Fibroblast of lung (primary cell): ENCODE measurements at regions not wholly inside any gene's neighbourhood (a gene's known extent, or its start where the extent isn't known, plus 50 kb on each side); places are given as distances from the start of the nearest gene placed in this dataset.

ENCODE experiments used
- DNase-seq, 2 donors: peaks; one replicate each; pipeline versions ENCODE4 v3.0.0 to v3.0.0-alpha.2; 2010; ENCODE audit warnings: low read depth in 2 of 2
- H2AFZ ChIP-seq: 2 replicates; pipeline ENCODE4 v1.5.1; 2012; ENCODE audit warnings: low read length, control low read depth, inconsistent platforms
- H3K27ac ChIP-seq: 2 replicates; pipeline ENCODE4 v1.5.1; 2011; ENCODE audit warnings: low read length, control low read depth; ENCODE audit not compliant: insufficient read depth
- H3K27me3 ChIP-seq: 2 replicates; pipeline ENCODE4 v1.5.1; 2011; ENCODE audit warnings: mild to moderate bottlenecking, low read length; ENCODE audit not compliant: control insufficient read depth, insufficient read depth
- H3K36me3 ChIP-seq: 2 replicates; pipeline ENCODE4 v1.5.1; 2011; ENCODE audit warnings: low read length; ENCODE audit not compliant: control insufficient read depth, insufficient read depth
- H3K4me1 ChIP-seq: 2 replicates; pipeline ENCODE4 v1.5.1; 2011; ENCODE audit warnings: low read length; ENCODE audit not compliant: control insufficient read depth, insufficient read depth; ENCODE audit errors: extremely low read depth
- H3K4me2 ChIP-seq: 2 replicates; pipeline ENCODE4 v1.5.1; 2011; ENCODE audit warnings: low read length, control low read depth; ENCODE audit not compliant: insufficient read depth; ENCODE audit errors: extremely low read depth
- H3K4me3 ChIP-seq, 4 experiments: fragments of 200-600 bp in 1 of 4; sonication (generic) in 1 of 4; replicated peaks in 1 of 4; 2 replicates each; pipeline ENCODE4 v1.5.1; 2011 to 2016; ENCODE audit warnings: low read length in 4 of 4, low read depth in 3 of 4, mild to moderate bottlenecking in 3 of 4, control low read depth in 2 of 4, inconsistent platforms in 1 of 4, mixed read lengths in 1 of 4; ENCODE audit not compliant: insufficient read depth in 1 of 4; ENCODE audit errors: control extremely low read depth in 1 of 4
- H3K79me2 ChIP-seq: 2 replicates; pipeline ENCODE4 v1.5.1; 2012; ENCODE audit warnings: mild to moderate bottlenecking, low read length, inconsistent platforms; ENCODE audit not compliant: control insufficient read depth, insufficient read depth
- H3K9ac ChIP-seq: 2 replicates; pipeline ENCODE4 v1.5.1; 2011; ENCODE audit warnings: mild to moderate bottlenecking, low read length, control low read depth; ENCODE audit not compliant: insufficient read depth
- H3K9me3 ChIP-seq: 2 replicates; pipeline ENCODE4 v1.5.1; 2012; ENCODE audit warnings: low read depth, low read length; ENCODE audit not compliant: control insufficient read depth, insufficient read depth
- H4K20me1 ChIP-seq: 2 replicates; pipeline ENCODE4 v1.5.1; 2011; ENCODE audit warnings: low read length; ENCODE audit not compliant: control insufficient read depth, insufficient read depth; ENCODE audit errors: extremely low read depth
- CTCF ChIP-seq, 2 donors: IDR thresholded peaks in 1 of 2; conservative IDR thresholded peaks in 1 of 2; 1 replicate in 1 of 2; 2 replicates in 1 of 2; pipeline ENCODE4 v1.5.1; 2011 to 2012; ENCODE audit warnings: low read length in 2 of 2, control low read depth in 1 of 2, inconsistent platforms in 1 of 2, low read depth in 1 of 2, mild to moderate bottlenecking in 1 of 2
- EZH2 ChIP-seq: IDR thresholded peaks from 2 replicates; pipeline ENCODE4 v1.5.1; 2012; ENCODE audit warnings: low read length, control low read depth, mild to moderate bottlenecking; ENCODE audit errors: missing control alignments

GRCh38 chr6:164023535-164023934 lies 609.0 kb downstream of the QKI start:
- Histone ChIP-seq H3K4me1 (no peaks in the 10 kb centered on the region), H3K36me3 (no peaks in the 10 kb centered on the region), H3K4me3 (no peak overlapping the region), H3K9ac (no peak overlapping the region), H3K79me2 (no peaks in the 10 kb centered on the region), H2AFZ (no peak overlapping the region), H3K27ac (no peak overlapping the region), H3K27me3 (no peaks in the 10 kb centered on the region), H4K20me1 (no peaks in the 10 kb centered on the region), H3K9me3 (no peaks in the 10 kb centered on the region), H3K4me2 (no peak overlapping the region)
- DNase-seq, result no peak
- TF ChIP-seq CTCF (conservative IDR thresholded peaks at IDR 0.05 in 1 of 2, IDR thresholded peaks at IDR 0.05 in 1 of 2; ENCODE audit: low read depth in 1 of 2, low read length in 2 of 2), result no peak
- no peak for TF ChIP-seq EZH2

- no peak for DNase-seq
- TF ChIP-seq EZH2, result no peak
- TF ChIP-seq CTCF (conservative IDR thresholded peaks at IDR 0.05 in 1 of 2, IDR thresholded peaks at IDR 0.05 in 1 of 2; ENCODE audit: low read depth in 1 of 2, low read length in 2 of 2), result no peak
- H2AFZ ChIP-seq, result no peak overlapping the region
Observed at GRCh38 chr6:164022632-164023031, 608.1 kb downstream of the QKI start.

GRCh38 chr6:164021589-164022250 lies 607.2 kb downstream of the QKI start:
- no peak overlapping the region for H3K4me3 ChIP-seq
- H3K9me3 ChIP-seq, result no peaks in the 10 kb centered on the region
- no peak overlapping the region for H3K4me2 ChIP-seq
- no peak overlapping the region for H3K9ac ChIP-seq
- H2AFZ ChIP-seq, result no peak overlapping the region
- H3K79me2 ChIP-seq, result no peaks in the 10 kb centered on the region
- H3K27me3 ChIP-seq, result no peaks in the 10 kb centered on the region
- H4K20me1 ChIP-seq, result no peaks in the 10 kb centered on the region
- H3K36me3 ChIP-seq, result no peaks in the 10 kb centered on the region
- TF ChIP-seq EZH2, result no peak
- no peak for TF ChIP-seq CTCF (conservative IDR thresholded peaks at IDR 0.05 in 1 of 2, IDR thresholded peaks at IDR 0.05 in 1 of 2; ENCODE audit: low read depth in 1 of 2, low read length in 2 of 2)
- no peak for DNase-seq
- H3K4me1 ChIP-seq, result no peaks in the 10 kb centered on the region
- H3K27ac ChIP-seq, result no peak overlapping the region

More at GRCh38 chr6:164022632-164023031, 608.1 kb downstream of the QKI start:
- H4K20me1 ChIP-seq, result no peaks in the 10 kb centered on the region
- H3K4me2 ChIP-seq, result no peak overlapping the region
- no peak overlapping the region for H3K9ac ChIP-seq
- H3K27ac ChIP-seq, result no peak overlapping the region
- no peaks in the 10 kb centered on the region for H3K36me3 ChIP-seq
- H3K79me2 ChIP-seq, result no peaks in the 10 kb centered on the region
- H3K27me3 ChIP-seq, result no peaks in the 10 kb centered on the region
- no peaks in the 10 kb centered on the region for H3K9me3 ChIP-seq
- no peak overlapping the region for H3K4me3 ChIP-seq
- H3K4me1 ChIP-seq, result no peaks in the 10 kb centered on the region
